ENCODE measurements at regions not wholly inside any gene's neighbourhood (a gene's known extent, or its start where the extent isn't known, plus 50 kb on each side); places are given as distances from the start of the nearest gene placed in this dataset.
"Not testable (repeated sequence)": the region's sequence is repeated elsewhere in the genome, so short reads cannot be mapped to it uniquely, and the experiment has no call there.

DNA sequence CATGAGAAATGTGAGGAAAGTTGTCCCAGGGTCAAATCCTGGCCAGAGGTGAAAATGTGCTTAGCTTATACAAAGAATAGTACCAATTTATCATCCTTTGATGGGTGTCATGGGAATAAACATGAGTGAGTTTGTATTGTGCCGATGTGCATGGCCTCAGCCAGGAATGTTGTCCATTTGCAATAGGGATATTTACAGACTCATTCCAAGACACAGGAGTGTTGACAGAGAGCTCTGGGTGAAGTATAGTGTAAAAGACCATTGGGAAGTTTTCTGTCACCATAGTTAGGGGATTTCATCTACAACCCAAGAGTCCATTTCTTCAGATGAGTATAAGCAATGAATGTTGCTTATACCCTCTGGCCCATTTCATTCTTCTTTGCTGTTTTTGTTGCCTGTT, 160.1 kb downstream of the DMAC1 start:
- Histone ChIP-seq H3K27me3 (ENCODE audit: control insufficient read depth, insufficient read depth, low read length) (no peaks in the 10 kb centered on the region), H3K9me3 (ENCODE audit: control insufficient read depth, insufficient read depth, low read length) (no peaks in the 10 kb centered on the region), H3K36me3 (ENCODE audit: control insufficient read depth, insufficient read depth, low read length) (no peaks in the 10 kb centered on the region), H3K4me3 (ENCODE audit: low read length) (no peak overlapping the region), H3K4me1 (ENCODE audit: control insufficient read depth, insufficient read depth, low read length) (no peaks in the 10 kb centered on the region), H3K27ac (ENCODE audit: low read length) (no peak overlapping the region)
- intact Hi-C loops (cut with micrococcal nuclease): no loop called here
- no peak for ATAC-seq
- DNase-seq: no peak
- TF ChIP-seq, protein P1, sequence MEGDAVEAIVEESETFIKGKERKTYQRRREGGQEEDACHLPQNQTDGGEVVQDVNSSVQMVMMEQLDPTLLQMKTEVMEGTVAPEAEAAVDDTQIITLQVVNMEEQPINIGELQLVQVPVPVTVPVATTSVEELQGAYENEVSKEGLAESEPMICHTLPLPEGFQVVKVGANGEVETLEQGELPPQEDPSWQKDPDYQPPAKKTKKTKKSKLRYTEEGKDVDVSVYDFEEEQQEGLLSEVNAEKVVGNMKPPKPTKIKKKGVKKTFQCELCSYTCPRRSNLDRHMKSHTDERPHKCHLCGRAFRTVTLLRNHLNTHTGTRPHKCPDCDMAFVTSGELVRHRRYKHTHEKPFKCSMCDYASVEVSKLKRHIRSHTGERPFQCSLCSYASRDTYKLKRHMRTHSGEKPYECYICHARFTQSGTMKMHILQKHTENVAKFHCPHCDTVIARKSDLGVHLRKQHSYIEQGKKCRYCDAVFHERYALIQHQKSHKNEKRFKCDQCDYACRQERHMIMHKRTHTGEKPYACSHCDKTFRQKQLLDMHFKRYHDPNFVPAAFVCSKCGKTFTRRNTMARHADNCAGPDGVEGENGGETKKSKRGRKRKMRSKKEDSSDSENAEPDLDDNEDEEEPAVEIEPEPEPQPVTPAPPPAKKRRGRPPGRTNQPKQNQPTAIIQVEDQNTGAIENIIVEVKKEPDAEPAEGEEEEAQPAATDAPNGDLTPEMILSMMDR (IDR thresholded peaks at IDR 0.05): no peak
- H3K27ac Mint-ChIP-seq: no peak overlapping the region
- H3K9me3 Mint-ChIP-seq: no peaks in the 10 kb centered on the region
- H3K27me3 Mint-ChIP-seq (ENCODE audit: low read depth in 2 of 2): no peaks in the 10 kb centered on the region
- WGBS (ENCODE audit: insufficient coverage): 100% methylated on average over 1 of the region's 1 CpG
- H3K36me3 Mint-ChIP-seq: no peaks in the 10 kb centered on the region
- H3K4me1 Mint-ChIP-seq: no peaks in the 10 kb centered on the region
- no peak overlapping the region for H3K4me3 Mint-ChIP-seq

DNA sequence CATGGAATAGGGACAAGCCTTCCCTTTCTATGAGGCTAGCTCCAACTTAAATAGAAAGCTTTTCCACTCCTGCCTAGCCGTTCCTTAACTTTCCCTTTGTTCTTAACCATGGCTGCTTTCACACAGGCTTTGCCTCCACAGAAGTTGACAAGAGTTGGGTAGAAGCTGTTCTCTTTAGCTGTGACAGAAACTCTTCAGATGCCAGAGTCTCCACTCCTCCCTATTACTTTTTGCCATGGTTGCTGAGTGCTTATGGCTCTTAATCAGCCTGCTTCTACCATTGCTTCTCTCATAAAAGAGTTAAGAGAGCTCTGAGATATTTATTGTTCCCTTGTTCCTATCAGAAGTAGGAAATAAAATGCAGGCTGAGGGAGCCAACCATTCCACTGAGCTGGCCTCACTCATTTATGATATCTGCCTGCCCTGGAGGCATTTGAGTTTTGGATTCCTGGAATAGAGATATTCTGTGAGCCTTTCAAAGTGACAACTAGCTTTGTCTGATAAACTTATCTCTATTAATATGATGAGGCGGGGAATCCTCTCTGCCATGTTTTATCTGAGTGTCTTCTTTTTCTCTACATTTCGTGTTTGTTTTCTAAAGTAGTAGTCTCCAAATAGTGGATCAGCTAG, 162.6 kb downstream of the DMAC1 start:
- Histone ChIP-seq H3K9me3 (ENCODE audit: control insufficient read depth, insufficient read depth, low read length) (no peaks in the 10 kb centered on the region), H3K27ac (ENCODE audit: low read length) (no peak overlapping the region), H3K4me3 (ENCODE audit: low read length) (no peak overlapping the region), H3K36me3 (ENCODE audit: control insufficient read depth, insufficient read depth, low read length) (no peaks in the 10 kb centered on the region), H3K27me3 (ENCODE audit: control insufficient read depth, insufficient read depth, low read length) (no peaks in the 10 kb centered on the region), H3K4me1 (ENCODE audit: control insufficient read depth, insufficient read depth, low read length) (no peaks in the 10 kb centered on the region)
- no peaks in the 10 kb centered on the region for H3K27me3 Mint-ChIP-seq (ENCODE audit: low read depth in 2 of 2)
- no peaks in the 10 kb centered on the region for H3K9me3 Mint-ChIP-seq
- no peaks in the 10 kb centered on the region for H3K4me1 Mint-ChIP-seq
- TF ChIP-seq, protein P1 (IDR thresholded peaks at IDR 0.05): no peak
- no peak for DNase-seq
- no peak overlapping the region for H3K4me3 Mint-ChIP-seq
- WGBS (ENCODE audit: insufficient coverage): 80% methylated on average over 3 of the region's 3 CpGs
- intact Hi-C loops (cut with micrococcal nuclease): no loop called here
- no peak overlapping the region for H3K27ac Mint-ChIP-seq
- no peak for ATAC-seq
- peaks cover 2% of the 10 kb centered on the region for H3K36me3 Mint-ChIP-seq

DNA sequence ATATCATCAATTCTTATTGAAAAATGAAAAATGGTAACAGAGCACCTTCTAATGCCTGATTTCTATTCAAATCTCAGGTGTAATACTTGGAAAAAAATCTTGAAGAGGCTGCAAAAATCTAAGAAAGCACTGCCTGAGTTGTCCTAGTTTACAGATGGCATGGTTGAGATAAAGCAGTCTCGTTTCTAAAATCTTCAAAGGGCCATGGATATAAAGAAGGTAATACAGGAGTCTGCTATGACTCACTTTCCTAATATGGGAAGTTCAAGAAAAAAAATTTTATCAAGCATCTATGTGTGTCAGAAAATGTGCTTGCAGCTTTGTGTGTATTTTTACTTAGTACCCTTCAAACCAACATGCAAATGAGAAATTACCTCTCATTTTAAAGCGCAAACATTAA, 163.3 kb downstream of the DMAC1 start:
- 22% methylated on average over 1 of the region's 2 CpGs for WGBS (ENCODE audit: insufficient coverage)
- intact Hi-C loops (cut with micrococcal nuclease): no loop called here
- ATAC-seq: no peak

DNA sequence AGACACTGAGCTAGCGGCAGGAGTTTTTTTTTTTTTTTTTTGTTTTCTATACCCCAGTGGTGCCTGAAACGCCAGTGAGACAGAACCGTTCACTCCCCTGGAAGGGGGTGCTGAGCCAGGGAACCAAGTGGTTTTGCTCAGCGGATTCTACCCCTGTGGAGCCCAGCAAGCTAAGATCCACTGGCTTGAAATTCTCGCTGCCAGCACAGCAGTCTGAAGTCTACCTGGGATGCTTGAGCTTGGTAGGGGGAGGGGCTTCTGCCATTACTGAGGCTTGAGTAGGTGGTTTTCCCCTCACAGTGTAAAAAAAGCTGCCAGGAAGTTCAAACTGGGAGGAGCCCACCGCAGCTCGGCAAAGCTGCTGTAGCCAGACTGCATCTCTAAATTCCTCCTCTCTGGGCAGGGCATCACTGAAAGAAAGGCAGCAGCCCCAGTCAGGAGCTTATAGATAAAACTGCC, 173.0 kb downstream of the DMAC1 start:
- Mint-ChIP-seq H3K36me3 (peaks cover 49% of the 10 kb centered on the region), H3K4me3 (peak overlapping the region; percentile 75), H3K9me3 (peaks cover 12 to 15% of the 10 kb centered on the region in 2 donors), H3K27ac (peak overlapping the region; percentile 35 to 59), H3K4me1 (peaks cover 30 to 35% of the 10 kb centered on the region in 2 donors)
- H3K9me3 ChIP-seq (ENCODE audit: control insufficient read depth, insufficient read depth, low read length); intact Hi-C loops (cut with micrococcal nuclease); H3K36me3 ChIP-seq (ENCODE audit: control insufficient read depth, insufficient read depth, low read length); H3K27ac ChIP-seq (ENCODE audit: low read length); H3K27me3 Mint-ChIP-seq (ENCODE audit: low read depth in 2 of 2); H3K27me3 ChIP-seq (ENCODE audit: control insufficient read depth, insufficient read depth, low read length): not testable (repeated sequence)
- 4% methylated on average over 5 of the region's 7 CpGs for WGBS (ENCODE audit: insufficient coverage)
- ATAC-seq (peak in 2 of 3 donors; percentile 46 to 60), DNase-seq (peak; percentile 17 to 75)
- Histone ChIP-seq H3K4me1 (ENCODE audit: control insufficient read depth, insufficient read depth, low read length) (peaks cover 16% of the 10 kb centered on the region), H3K4me3 (ENCODE audit: low read length) (peak overlapping the region; percentile 12)

More for the DNA sequence above, 163.3 kb downstream of the DMAC1 start:
- Histone ChIP-seq H3K27ac (ENCODE audit: low read length) (no peak overlapping the region), H3K4me3 (ENCODE audit: low read length) (no peak overlapping the region), H3K36me3 (ENCODE audit: control insufficient read depth, insufficient read depth, low read length) (no peaks in the 10 kb centered on the region), H3K27me3 (ENCODE audit: control insufficient read depth, insufficient read depth, low read length) (no peaks in the 10 kb centered on the region), H3K4me1 (ENCODE audit: control insufficient read depth, insufficient read depth, low read length) (no peaks in the 10 kb centered on the region), H3K9me3 (ENCODE audit: control insufficient read depth, insufficient read depth, low read length) (no peaks in the 10 kb centered on the region)
- Mint-ChIP-seq H3K4me1 (no peaks in the 10 kb centered on the region), H3K27ac (no peak overlapping the region), H3K27me3 (ENCODE audit: low read depth in 2 of 2) (no peaks in the 10 kb centered on the region), H3K9me3 (no peaks in the 10 kb centered on the region), H3K36me3 (peaks cover 8% of the 10 kb centered on the region), H3K4me3 (no peak overlapping the region)
- DNase-seq: no peak
- TF ChIP-seq, protein P1 (IDR thresholded peaks at IDR 0.05): no peak
